Liver (tissue), 8 donors: ENCODE measurements at regions not wholly inside any gene's neighbourhood (a gene's known extent, or its start where the extent isn't known, plus 50 kb on each side); places are given as distances from the start of the nearest gene placed in this dataset.

Experiments
- DNase-seq: peaks from one replicate; pipeline ENCODE4 v3.0.0-alpha.2; 2017; ENCODE audit warnings: low spot score
- H3K27ac ChIP-seq, 2 donors: one replicate each; pipeline ENCODE4 v1.7.0; 2013; ENCODE audit warnings: inconsistent platforms in 2 of 2, low read length in 2 of 2, control low read depth in 1 of 2, low read depth in 1 of 2, mild to moderate bottlenecking in 1 of 2
- H3K27me3 ChIP-seq, 4 donors: one replicate each; pipeline versions ENCODE4 v1.6.1 to v1.7.0; 2013; ENCODE audit warnings: low read length in 3 of 4, inconsistent platforms in 1 of 4, mild to moderate bottlenecking in 1 of 4, moderate library complexity in 1 of 4; ENCODE audit not compliant: control insufficient read depth in 4 of 4, insufficient read depth in 4 of 4
- H3K36me3 ChIP-seq, 4 donors: one replicate each; pipeline versions ENCODE4 v1.6.1 to v1.7.0; 2013; ENCODE audit warnings: low read length in 3 of 4, mild to moderate bottlenecking in 3 of 4, low read depth in 1 of 4, moderate library complexity in 1 of 4; ENCODE audit not compliant: control insufficient read depth in 4 of 4, insufficient read depth in 3 of 4
- H3K4me1 ChIP-seq, 4 donors: one replicate each; pipeline versions ENCODE4 v1.6.1 to v1.7.0; 2013; ENCODE audit warnings: low read length in 3 of 4, mild to moderate bottlenecking in 3 of 4, moderate library complexity in 1 of 4; ENCODE audit not compliant: control insufficient read depth in 4 of 4, insufficient read depth in 4 of 4
- H3K4me3 ChIP-seq, 3 donors: one replicate each; pipeline versions ENCODE4 v1.6.1 to v1.7.0; 2013; ENCODE audit warnings: low read length in 3 of 3, control low read depth in 1 of 3, low read depth in 1 of 3, mild to moderate bottlenecking in 1 of 3
- H3K9ac ChIP-seq, 2 donors: one replicate each; pipeline ENCODE4 v1.7.0; 2013; ENCODE audit warnings: low read length in 2 of 2, mild to moderate bottlenecking in 2 of 2, moderate library complexity in 2 of 2, control low read depth in 1 of 2, low read depth in 1 of 2
- H3K9me3 ChIP-seq, 4 donors: one replicate each; pipeline versions ENCODE4 v1.6.1 to v1.7.0; 2013; ENCODE audit warnings: low read length in 3 of 4; ENCODE audit not compliant: control insufficient read depth in 4 of 4
- ATF3 ChIP-seq: IDR thresholded peaks from 2 replicates; pipeline ENCODE4 v1.6.1; 2016; ENCODE audit warnings: antibody characterized with exemption
- CTCF ChIP-seq: fragments of 150-350 bp; IDR thresholded peaks from 2 replicates; pipeline ENCODE4 v1.5.1; 2017; ENCODE audit warnings: improper control_type of control experiment, low read depth, low read length; ENCODE audit not compliant: missing input control
- EGR1 ChIP-seq, 2 donors: IDR thresholded peaks; 2 replicates each; pipeline ENCODE4 v1.6.1; 2016 to 2018; ENCODE audit warnings: antibody characterized with exemption in 2 of 2, low read depth in 2 of 2
- FOXA1 ChIP-seq: IDR thresholded peaks from 2 replicates; pipeline ENCODE4 v1.6.1; 2016; ENCODE audit warnings: antibody characterized with exemption
- GABPA ChIP-seq, 2 donors: IDR thresholded peaks in 1 of 2; conservative IDR thresholded peaks in 1 of 2; 2 replicates each; pipeline ENCODE4 v1.6.1; 2016; ENCODE audit warnings: antibody characterized with exemption in 2 of 2, mild to moderate bottlenecking in 1 of 2, moderate library complexity in 1 of 2
- HNF4A ChIP-seq, 2 donors: conservative IDR thresholded peaks; 2 replicates each; pipeline ENCODE4 v1.6.1; 2016; ENCODE audit warnings: antibody characterized with exemption in 2 of 2, mild to moderate bottlenecking in 2 of 2
- HNF4G ChIP-seq: IDR thresholded peaks from 2 replicates; pipeline ENCODE4 v1.6.1; 2016; ENCODE audit warnings: antibody characterized with exemption
- JUND ChIP-seq, 2 donors: IDR thresholded peaks; 2 replicates each; pipeline ENCODE4 v1.6.1; 2016; ENCODE audit warnings: antibody characterized with exemption in 2 of 2
- MAX ChIP-seq: IDR thresholded peaks from 2 replicates; pipeline ENCODE4 v1.6.1; 2016; ENCODE audit warnings: antibody characterized with exemption
- NR2F2 ChIP-seq: IDR thresholded peaks from 2 replicates; pipeline ENCODE4 v1.6.1; 2016; ENCODE audit warnings: antibody characterized with exemption
- RAD21 ChIP-seq, 2 donors: IDR thresholded peaks; 2 replicates each; pipeline ENCODE4 v1.6.1; 2016; ENCODE audit warnings: antibody characterized with exemption in 2 of 2, mild to moderate bottlenecking in 2 of 2
- REST ChIP-seq: IDR thresholded peaks from 2 replicates; pipeline ENCODE4 v1.6.1; 2016; ENCODE audit warnings: antibody characterized with exemption, mild to moderate bottlenecking
- RXRA ChIP-seq, 2 donors: IDR thresholded peaks; 2 replicates each; pipeline ENCODE4 v1.6.1; 2017 to 2018; ENCODE audit warnings: antibody characterized with exemption in 2 of 2, mild to moderate bottlenecking in 1 of 2
- SP1 ChIP-seq: IDR thresholded peaks from 2 replicates; pipeline ENCODE4 v1.6.1; 2018; ENCODE audit warnings: antibody characterized with exemption, mild to moderate bottlenecking
- TAF1 ChIP-seq: conservative IDR thresholded peaks from 2 replicates; pipeline ENCODE4 v1.6.1; 2016; ENCODE audit warnings: antibody characterized with exemption, mild to moderate bottlenecking
- YY1 ChIP-seq: IDR thresholded peaks from 2 replicates; pipeline ENCODE4 v1.6.1; 2016; ENCODE audit warnings: antibody characterized with exemption, mild to moderate bottlenecking
- ZBTB33 ChIP-seq: IDR thresholded peaks from 2 replicates; pipeline ENCODE4 v1.6.1; 2016; ENCODE audit warnings: antibody characterized with exemption
- WGBS: extraction: QIAGEN DNeasy Blood & Tissue Kit; methylation state at CpG from one replicate; pipeline ENCODE4 v1.1.7; 2013; 5-methylcytosine and 5-hydroxymethylcytosine counted together
- donor health status: healthy.
- donor health status: healthy.
- donor health status: healthy.
- donor health status: healthy.
- donor health status: healthy.

GRCh38 chr3:26989037-26989436, 366.5 kb downstream of the LRRC3B start (continued):
- no peak for TF ChIP-seq CTCF
- no peak for TF ChIP-seq RXRA (IDR thresholded peaks at IDR 0.05)
- TF ChIP-seq MAX = no peak
- TF ChIP-seq SP1 = no peak
- TF ChIP-seq HNF4A (conservative IDR thresholded peaks at IDR 0.05) = no peak
- no peak for TF ChIP-seq RAD21 (IDR thresholded peaks at IDR 0.05)
- TF ChIP-seq JUND (IDR thresholded peaks at IDR 0.05) = no peak
- TF ChIP-seq TAF1 = no peak
- TF ChIP-seq NR2F2 = no peak
- TF ChIP-seq FOXA1 = no peak
- no peak for TF ChIP-seq GABPA (IDR thresholded peaks at IDR 0.05 in 1 of 2, conservative IDR thresholded peaks at IDR 0.05 in 1 of 2)

- no peak overlapping the region for H3K9ac ChIP-seq
- TF ChIP-seq HNF4G (no peak), RXRA (IDR thresholded peaks at IDR 0.05) (no peak), CTCF (no peak), ATF3 (no peak), NR2F2 (no peak), JUND (IDR thresholded peaks at IDR 0.05) (no peak), HNF4A (conservative IDR thresholded peaks at IDR 0.05) (no peak), MAX (no peak), ZBTB33 (no peak), YY1 (no peak), FOXA1 (no peak), EGR1 (IDR thresholded peaks at IDR 0.05; ENCODE audit: low read depth in 2 of 2) (no peak), REST (no peak), TAF1 (no peak)
- no peaks in the 10 kb centered on the region for H3K4me1 ChIP-seq
- no peak overlapping the region for H3K27ac ChIP-seq
- no peaks in the 10 kb centered on the region for H3K9me3 ChIP-seq
- H3K36me3 ChIP-seq = no peaks in the 10 kb centered on the region
- H3K27me3 ChIP-seq = no peaks in the 10 kb centered on the region
- 81% methylated on average over 1 of the region's 1 CpG for WGBS
- DNase-seq = no peak
- no peak overlapping the region for H3K4me3 ChIP-seq
Measured at GRCh38 chr3:26997226-26997625, 372.0 kb downstream of the NEK10 start.
